SK-N-SH treated with all-trans-retinoic acid at 6 μM for 48 hours (cell line): ENCODE measurements at regions not wholly inside any gene's neighbourhood (a gene's known extent, or its start where the extent isn't known, plus 50 kb on each side); places are given as distances from the start of the nearest gene placed in this dataset.

Experiments used
- ATAC-seq: fragments of 200-7000 bp; cut with Tn5 transposase; 3 replicates; pipeline ENCODE4 v1.9.1; 2020; ENCODE audit warnings: mild to moderate bottlenecking, moderate library complexity
- BACH2 ChIP-seq: fragments of 250-450 bp; sonication (Bioruptor Pico); IDR thresholded peaks from 2 replicates; pipeline ENCODE4 v1.9.0; 2021; ENCODE audit warnings: mild to moderate bottlenecking, borderline replicate concordance
- CSDC2 ChIP-seq: fragments of 250-450 bp; sonication (Bioruptor Pico); IDR thresholded peaks from 2 replicates; pipeline ENCODE4 v1.5.0; 2020; ENCODE audit warnings: mild to moderate bottlenecking, moderate library complexity
- ESRRG ChIP-seq: fragments of 250-450 bp; sonication (Bioruptor Pico); IDR thresholded peaks from 2 replicates; pipeline ENCODE4 v1.6.1; 2021; ENCODE audit warnings: mild to moderate bottlenecking
- GLIS3 ChIP-seq: fragments of 250-450 bp; sonication (Bioruptor Pico); IDR thresholded peaks from 2 replicates; pipeline ENCODE4 v1.5.0; 2020; ENCODE audit warnings: mild to moderate bottlenecking, moderate library complexity
- ISL1 ChIP-seq: fragments of 250-450 bp; sonication (Bioruptor Pico); IDR thresholded peaks from 2 replicates; pipeline ENCODE4 v2.1.2; 2022; ENCODE audit warnings: mild to moderate bottlenecking, moderate library complexity
- OSR1 ChIP-seq: fragments of 250-450 bp; sonication (Bioruptor Pico); IDR thresholded peaks from 2 replicates; pipeline ENCODE4 v1.8.0; 2022; ENCODE audit warnings: moderate library complexity, mild to moderate bottlenecking, inconsistent platforms
- PATZ1 ChIP-seq: fragments of 250-450 bp; sonication (Bioruptor Pico); IDR thresholded peaks from 2 replicates; pipeline ENCODE4 v1.8.0; 2020; ENCODE audit warnings: mild to moderate bottlenecking, moderate library complexity, borderline replicate concordance
- POU6F1 ChIP-seq: fragments of 250-450 bp; sonication (Bioruptor Pico); IDR thresholded peaks from 2 replicates; pipeline ENCODE4 v1.8.0; 2021; ENCODE audit warnings: low read depth, mild to moderate bottlenecking, moderate library complexity, borderline replicate concordance
- PPARA ChIP-seq: fragments of 250-450 bp; sonication (Bioruptor Pico); IDR thresholded peaks from 2 replicates; pipeline ENCODE4 v1.5.0; 2020; ENCODE audit warnings: mild to moderate bottlenecking, borderline replicate concordance
- RARB ChIP-seq: fragments of 250-450 bp; sonication (Bioruptor Pico); IDR thresholded peaks from 2 replicates; pipeline ENCODE4 v1.8.0; 2021; ENCODE audit warnings: mild to moderate bottlenecking, moderate library complexity
- SNAI2 ChIP-seq: fragments of 250-450 bp; sonication (Bioruptor Pico); IDR thresholded peaks from 2 replicates; pipeline ENCODE4 v1.5.0; 2020; ENCODE audit warnings: mild to moderate bottlenecking, moderate library complexity
- TCF4 ChIP-seq: fragments of 250-450 bp; sonication (Bioruptor Pico); IDR thresholded peaks from 2 replicates; pipeline ENCODE4 v1.8.0; 2021; ENCODE audit warnings: mild to moderate bottlenecking, moderate library complexity, borderline replicate concordance
- TOX ChIP-seq: fragments of 250-450 bp; sonication (Bioruptor Pico); IDR thresholded peaks from 2 replicates; pipeline ENCODE4 v1.8.0; 2021; ENCODE audit warnings: mild to moderate bottlenecking, moderate library complexity, borderline replicate concordance
- ZC3H10 ChIP-seq: fragments of 250-450 bp; sonication (Bioruptor Pico); IDR thresholded peaks from 2 replicates; pipeline ENCODE4 v1.5.1; 2021; ENCODE audit warnings: mild to moderate bottlenecking, moderate library complexity
- ZFP3 ChIP-seq: fragments of 250-450 bp; sonication (Bioruptor Pico); IDR thresholded peaks from 2 replicates; pipeline ENCODE4 v1.5.0; 2020; ENCODE audit warnings: mild to moderate bottlenecking, moderate library complexity
- ZFP30 ChIP-seq: fragments of 450-650 bp; formaldehyde crosslinking; IDR thresholded peaks from 2 replicates; pipeline ENCODE4 v1.5.0; 2022; ENCODE audit warnings: mild to moderate bottlenecking, moderate library complexity
- ZNF565 ChIP-seq: fragments of 450-650 bp; formaldehyde crosslinking; conservative IDR thresholded peaks from 2 replicates; pipeline ENCODE4 v1.5.0; 2020; ENCODE audit warnings: low read depth, mild to moderate bottlenecking, moderate library complexity
- ZNF70 ChIP-seq: fragments of 450-650 bp; formaldehyde crosslinking; IDR thresholded peaks from 2 replicates; pipeline ENCODE4 v1.5.0; 2020; ENCODE audit warnings: mild to moderate bottlenecking, moderate library complexity
- ZNF8 ChIP-seq: fragments of 450-650 bp; formaldehyde crosslinking; IDR thresholded peaks from 2 replicates; pipeline ENCODE4 v1.5.0; 2020; ENCODE audit warnings: mild to moderate bottlenecking, moderate library complexity
- TF ChIP-seq, protein P1 (sequence below): fragments of 250-450 bp; sonication (Bioruptor Pico); IDR thresholded peaks from 2 replicates; pipeline ENCODE4 v1.5.0; 2020; ENCODE audit warnings: mild to moderate bottlenecking, moderate library complexity
- TF ChIP-seq, protein P2 (sequence below): fragments of 250-450 bp; sonication (Bioruptor Pico); IDR thresholded peaks from 2 replicates; pipeline ENCODE4 v1.5.1; 2021; ENCODE audit warnings: mild to moderate bottlenecking, moderate library complexity

GRCh38 chr9:20178197-20178596, 389.4 kb upstream of the SLC24A2 start:
- ATAC-seq = no peak
- TF ChIP-seq, protein P1, sequence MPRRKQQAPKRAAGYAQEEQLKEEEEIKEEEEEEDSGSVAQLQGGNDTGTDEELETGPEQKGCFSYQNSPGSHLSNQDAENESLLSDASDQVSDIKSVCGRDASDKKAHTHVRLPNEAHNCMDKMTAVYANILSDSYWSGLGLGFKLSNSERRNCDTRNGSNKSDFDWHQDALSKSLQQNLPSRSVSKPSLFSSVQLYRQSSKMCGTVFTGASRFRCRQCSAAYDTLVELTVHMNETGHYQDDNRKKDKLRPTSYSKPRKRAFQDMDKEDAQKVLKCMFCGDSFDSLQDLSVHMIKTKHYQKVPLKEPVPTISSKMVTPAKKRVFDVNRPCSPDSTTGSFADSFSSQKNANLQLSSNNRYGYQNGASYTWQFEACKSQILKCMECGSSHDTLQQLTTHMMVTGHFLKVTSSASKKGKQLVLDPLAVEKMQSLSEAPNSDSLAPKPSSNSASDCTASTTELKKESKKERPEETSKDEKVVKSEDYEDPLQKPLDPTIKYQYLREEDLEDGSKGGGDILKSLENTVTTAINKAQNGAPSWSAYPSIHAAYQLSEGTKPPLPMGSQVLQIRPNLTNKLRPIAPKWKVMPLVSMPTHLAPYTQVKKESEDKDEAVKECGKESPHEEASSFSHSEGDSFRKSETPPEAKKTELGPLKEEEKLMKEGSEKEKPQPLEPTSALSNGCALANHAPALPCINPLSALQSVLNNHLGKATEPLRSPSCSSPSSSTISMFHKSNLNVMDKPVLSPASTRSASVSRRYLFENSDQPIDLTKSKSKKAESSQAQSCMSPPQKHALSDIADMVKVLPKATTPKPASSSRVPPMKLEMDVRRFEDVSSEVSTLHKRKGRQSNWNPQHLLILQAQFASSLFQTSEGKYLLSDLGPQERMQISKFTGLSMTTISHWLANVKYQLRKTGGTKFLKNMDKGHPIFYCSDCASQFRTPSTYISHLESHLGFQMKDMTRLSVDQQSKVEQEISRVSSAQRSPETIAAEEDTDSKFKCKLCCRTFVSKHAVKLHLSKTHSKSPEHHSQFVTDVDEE (CRISPR knock-in tag) = no peak
- TF ChIP-seq OSR1 (no peak), ZFP30 (CRISPR knock-in tag) (no peak), TOX (no peak), ZFP3 (CRISPR knock-in tag) (no peak), ZC3H10 (CRISPR knock-in tag) (no peak), POU6F1 (CRISPR knock-in tag) (no peak), PATZ1 (CRISPR knock-in tag) (no peak), BACH2 (CRISPR knock-in tag) (no peak), ZNF565 (no peak), ISL1 (no peak), ESRRG (CRISPR knock-in tag) (no peak), RARB (CRISPR knock-in tag) (no peak), CSDC2 (CRISPR knock-in tag) (no peak), GLIS3 (CRISPR knock-in tag) (no peak), TCF4 (CRISPR knock-in tag) (no peak)
- TF ChIP-seq, protein P2, sequence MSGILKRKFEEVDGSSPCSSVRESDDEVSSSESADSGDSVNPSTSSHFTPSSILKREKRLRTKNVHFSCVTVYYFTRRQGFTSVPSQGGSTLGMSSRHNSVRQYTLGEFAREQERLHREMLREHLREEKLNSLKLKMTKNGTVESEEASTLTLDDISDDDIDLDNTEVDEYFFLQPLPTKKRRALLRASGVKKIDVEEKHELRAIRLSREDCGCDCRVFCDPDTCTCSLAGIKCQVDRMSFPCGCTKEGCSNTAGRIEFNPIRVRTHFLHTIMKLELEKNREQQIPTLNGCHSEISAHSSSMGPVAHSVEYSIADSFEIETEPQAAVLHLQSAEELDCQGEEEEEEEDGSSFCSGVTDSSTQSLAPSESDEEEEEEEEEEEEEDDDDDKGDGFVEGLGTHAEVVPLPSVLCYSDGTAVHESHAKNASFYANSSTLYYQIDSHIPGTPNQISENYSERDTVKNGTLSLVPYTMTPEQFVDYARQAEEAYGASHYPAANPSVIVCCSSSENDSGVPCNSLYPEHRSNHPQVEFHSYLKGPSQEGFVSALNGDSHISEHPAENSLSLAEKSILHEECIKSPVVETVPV = no peak
- TF ChIP-seq, all 23 proteins: peak for 0

GRCh38 chr9:20170122-20170521, 381.3 kb upstream of the SLC24A2 start:
- ATAC-seq = no peak
- no peak for TF ChIP-seq ZNF8
- TF ChIP-seq TCF4 (CRISPR knock-in tag) = no peak

GRCh38 chr9:20152151-20152725, 363.4 kb upstream of the SLC24A2 start:
- ATAC-seq = no peak
- TF ChIP-seq ZNF565 (no peak), ISL1 (no peak), TCF4 (CRISPR knock-in tag) (no peak), ZFP3 (CRISPR knock-in tag) (no peak), POU6F1 (CRISPR knock-in tag) (no peak), ZNF70 (CRISPR knock-in tag) (no peak), PATZ1 (CRISPR knock-in tag) (no peak), ZNF8 (no peak), RARB (CRISPR knock-in tag) (no peak), TOX (no peak), PPARA (no peak), OSR1 (no peak), SNAI2 (CRISPR knock-in tag) (no peak), GLIS3 (CRISPR knock-in tag) (no peak), ZC3H10 (CRISPR knock-in tag) (no peak)
- TF ChIP-seq, protein P2 = no peak
- TF ChIP-seq, protein P1 (CRISPR knock-in tag) = no peak
